ENCODE measurements at regions not wholly inside any gene's neighbourhood (a gene's known extent, or its start where the extent isn't known, plus 50 kb on each side); places are given as distances from the start of the nearest gene placed in this dataset.

- TF ChIP-seq CTCF (IDR thresholded peaks at IDR 0.05) (no peak), POLR2A (IDR thresholded peaks at IDR 0.05) (no peak)
Measured at GRCh38 chr7:106420736-106421135, 136.0 kb upstream of the NAMPT start.

Measured in breast epithelium (tissue), 3 donors.